ENCODE measurements at regions not wholly inside any gene's neighbourhood (a gene's known extent, or its start where the extent isn't known, plus 50 kb on each side); places are given as distances from the start of the nearest gene placed in this dataset.

DNA sequence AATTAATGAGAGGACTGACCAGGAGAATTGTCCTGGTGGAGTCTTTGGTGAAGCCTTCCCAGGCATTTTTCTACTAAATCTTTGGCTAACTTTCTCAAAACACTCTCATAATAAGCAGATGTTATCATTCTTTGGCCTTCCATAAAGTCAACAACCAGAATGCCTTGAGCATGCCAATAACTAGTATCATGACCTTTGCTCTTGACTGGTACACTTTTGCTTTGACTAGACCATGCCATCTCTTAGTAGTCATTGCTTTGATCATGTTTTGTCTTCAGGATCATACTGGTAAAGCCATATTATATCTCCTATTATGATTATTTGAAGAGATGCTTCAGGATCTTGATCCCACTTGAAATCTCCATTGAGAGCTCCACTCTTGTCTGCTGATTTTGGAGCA, 506.9 kb downstream of the ELAVL2 start:
- no peak for DNase-seq (ENCODE audit: low read depth)
- TF ChIP-seq, protein P1, sequence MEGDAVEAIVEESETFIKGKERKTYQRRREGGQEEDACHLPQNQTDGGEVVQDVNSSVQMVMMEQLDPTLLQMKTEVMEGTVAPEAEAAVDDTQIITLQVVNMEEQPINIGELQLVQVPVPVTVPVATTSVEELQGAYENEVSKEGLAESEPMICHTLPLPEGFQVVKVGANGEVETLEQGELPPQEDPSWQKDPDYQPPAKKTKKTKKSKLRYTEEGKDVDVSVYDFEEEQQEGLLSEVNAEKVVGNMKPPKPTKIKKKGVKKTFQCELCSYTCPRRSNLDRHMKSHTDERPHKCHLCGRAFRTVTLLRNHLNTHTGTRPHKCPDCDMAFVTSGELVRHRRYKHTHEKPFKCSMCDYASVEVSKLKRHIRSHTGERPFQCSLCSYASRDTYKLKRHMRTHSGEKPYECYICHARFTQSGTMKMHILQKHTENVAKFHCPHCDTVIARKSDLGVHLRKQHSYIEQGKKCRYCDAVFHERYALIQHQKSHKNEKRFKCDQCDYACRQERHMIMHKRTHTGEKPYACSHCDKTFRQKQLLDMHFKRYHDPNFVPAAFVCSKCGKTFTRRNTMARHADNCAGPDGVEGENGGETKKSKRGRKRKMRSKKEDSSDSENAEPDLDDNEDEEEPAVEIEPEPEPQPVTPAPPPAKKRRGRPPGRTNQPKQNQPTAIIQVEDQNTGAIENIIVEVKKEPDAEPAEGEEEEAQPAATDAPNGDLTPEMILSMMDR (IDR thresholded peaks at IDR 0.05; ENCODE audit: insufficient read depth, low read length), result no peak
- H3K4me3 ChIP-seq (ENCODE audit: low read depth, low read length), result no peak overlapping the region

DNA sequence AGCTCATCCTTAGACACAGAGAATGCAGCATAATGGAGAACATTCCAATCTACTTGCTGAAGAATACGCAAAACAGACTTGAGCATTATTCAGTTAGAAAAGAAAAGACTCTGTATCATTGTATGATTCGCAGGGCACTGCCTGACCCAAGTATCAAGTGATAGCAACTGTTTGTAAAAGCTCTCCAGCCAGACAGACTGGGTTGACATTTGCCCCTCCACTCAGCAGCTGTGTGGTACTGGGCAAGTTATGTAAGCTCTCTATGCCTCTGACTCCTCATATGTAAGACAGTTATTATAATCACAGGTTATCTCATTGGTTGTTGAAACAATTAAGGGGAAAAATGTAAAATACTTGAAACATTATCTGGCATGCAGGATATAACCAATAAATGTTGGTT, 505.0 kb downstream of the ELAVL2 start:
- no peak for DNase-seq (ENCODE audit: low read depth)
- no peak overlapping the region for H3K4me3 ChIP-seq (ENCODE audit: low read depth, low read length)
- TF ChIP-seq, protein P1 (IDR thresholded peaks at IDR 0.05; ENCODE audit: insufficient read depth, low read length), result no peak

DNA sequence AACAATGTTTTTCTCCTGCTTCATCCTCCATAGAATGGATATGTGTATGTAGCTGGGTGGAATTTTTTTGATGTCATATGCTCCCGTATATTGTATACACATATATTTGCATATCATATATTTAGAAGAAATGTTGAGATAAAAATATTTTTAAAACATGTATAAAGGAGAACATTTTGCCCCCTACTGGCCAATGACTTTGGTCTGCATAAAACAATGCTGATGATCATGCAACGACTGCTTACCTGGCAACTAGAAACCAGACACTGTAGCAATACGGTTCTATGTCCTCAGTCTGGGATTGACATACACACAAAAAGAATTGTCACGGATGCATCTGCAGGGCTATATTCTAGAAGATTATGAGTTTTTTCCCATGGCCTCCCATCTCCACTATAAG, 503.6 kb downstream of the ELAVL2 start:
- TF ChIP-seq, protein P1 (IDR thresholded peaks at IDR 0.05; ENCODE audit: insufficient read depth, low read length), result peak; percentile 30
- H3K4me3 ChIP-seq (ENCODE audit: low read depth, low read length), result no peak overlapping the region
- DNase-seq (ENCODE audit: low read depth), result peak; percentile 14

DNA sequence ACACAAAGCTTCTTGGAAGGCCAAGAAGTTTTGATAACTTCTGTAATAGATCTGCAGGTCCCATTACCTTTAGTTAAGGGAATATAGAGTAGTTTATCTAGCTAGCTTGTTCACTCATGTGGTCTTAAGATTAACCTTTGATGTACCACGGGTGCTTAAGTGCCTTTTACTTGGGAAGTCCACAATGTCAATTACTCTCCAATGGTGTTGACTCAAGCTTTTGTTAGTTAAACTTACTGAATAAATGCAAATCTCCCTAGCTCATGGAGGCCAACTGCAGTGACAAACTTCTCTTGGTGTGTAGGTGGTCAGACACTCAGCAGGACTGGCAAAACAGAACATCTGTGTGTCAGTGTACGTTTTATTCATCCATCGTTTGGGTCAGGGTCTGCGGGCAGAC, 501.5 kb downstream of the ELAVL2 start:
- H3K4me3 ChIP-seq (ENCODE audit: low read depth, low read length), result no peak overlapping the region
- TF ChIP-seq, protein P1 (IDR thresholded peaks at IDR 0.05; ENCODE audit: insufficient read depth, low read length), result no peak
- DNase-seq (ENCODE audit: low read depth), result no peak

DNA sequence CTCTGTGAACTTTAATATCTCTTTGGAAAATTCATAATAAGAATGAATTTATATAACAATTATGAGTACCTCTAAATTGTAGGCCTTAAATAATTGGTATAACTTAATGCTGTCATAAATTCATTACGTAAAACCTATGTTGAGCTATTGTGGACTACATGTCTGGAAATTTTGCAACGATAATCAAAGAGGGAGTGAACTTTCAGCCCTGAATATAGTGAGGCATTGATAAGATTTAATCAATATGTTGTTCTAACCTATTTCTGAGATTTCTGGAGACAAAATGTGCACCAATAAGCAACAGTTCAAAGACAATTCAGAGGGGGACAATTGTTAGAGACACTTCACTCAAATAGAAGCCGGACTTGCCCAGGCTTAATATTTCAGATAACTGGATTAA, 499.4 kb downstream of the ELAVL2 start:
- TF ChIP-seq, protein P1 (IDR thresholded peaks at IDR 0.05; ENCODE audit: insufficient read depth, low read length), result no peak
- no peak overlapping the region for H3K4me3 ChIP-seq (ENCODE audit: low read depth, low read length)
- no peak for DNase-seq (ENCODE audit: low read depth)

DNA sequence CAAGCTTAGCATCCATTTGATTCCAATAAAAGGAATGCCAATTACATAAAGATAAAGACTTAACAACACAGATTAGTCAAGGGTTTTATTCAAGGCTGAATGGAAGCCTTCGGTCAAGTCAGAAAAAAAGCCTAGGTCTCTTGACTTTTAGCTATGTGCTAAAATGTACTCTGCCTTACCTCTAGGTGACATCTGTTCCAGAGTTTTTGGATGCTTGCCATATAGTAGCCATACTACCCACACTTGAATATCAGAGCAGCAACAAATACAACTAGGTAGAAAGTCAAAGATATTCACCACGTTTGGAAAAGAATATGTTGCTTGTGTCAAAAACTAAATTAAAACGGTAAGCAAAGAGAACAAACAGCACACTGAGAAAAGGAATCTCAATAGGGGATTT, 484.7 kb downstream of the ELAVL2 start:
- TF ChIP-seq, protein P1 (IDR thresholded peaks at IDR 0.05; ENCODE audit: insufficient read depth, low read length), result no peak
- H3K4me3 ChIP-seq (ENCODE audit: low read depth, low read length), result no peak overlapping the region
- DNase-seq (ENCODE audit: low read depth), result no peak

DNA sequence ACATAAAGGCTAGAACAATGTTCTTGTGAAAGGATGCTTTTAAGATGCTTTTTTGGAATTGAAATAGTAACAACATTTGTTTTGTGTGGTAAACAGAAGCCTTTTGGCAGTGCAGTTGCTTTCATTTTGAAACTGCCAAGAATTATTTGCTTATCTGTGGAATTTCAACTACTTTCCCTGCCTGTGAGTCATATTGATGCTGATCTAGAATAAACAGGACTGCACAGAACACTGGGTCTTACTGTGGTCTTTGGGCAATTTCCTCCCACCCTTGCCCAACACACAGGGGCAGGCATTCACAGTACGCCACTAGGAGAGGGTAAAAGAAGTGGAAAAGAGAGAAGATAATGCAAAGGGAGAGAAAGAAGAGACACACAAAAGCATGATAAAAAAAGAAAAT, 483.7 kb downstream of the ELAVL2 start:
- peak; percentile 54 for DNase-seq (ENCODE audit: low read depth)
- no peak overlapping the region for H3K4me3 ChIP-seq (ENCODE audit: low read depth, low read length)
- TF ChIP-seq, protein P1 (IDR thresholded peaks at IDR 0.05; ENCODE audit: insufficient read depth, low read length), result no peak

Measured in fibroblast of the aortic adventitia (primary cell).